ENCODE measurements at regions not wholly inside any gene's neighbourhood (a gene's known extent, or its start where the extent isn't known, plus 50 kb on each side); places are given as distances from the start of the nearest gene placed in this dataset.

- no peaks in the 10 kb centered on the region for H4K20me1 ChIP-seq (ENCODE audit: control insufficient read depth, insufficient read depth, low read length, poor library complexity, severe bottlenecking)
- Mint-ChIP-seq H3K4me1 (no peaks in the 10 kb centered on the region), H3K27ac (no peak overlapping the region), H3K4me3 (no peak overlapping the region), H3K9me3 (ENCODE audit: insufficient read depth) (no peaks in the 10 kb centered on the region), H3K27me3 (peaks cover 34% of the 10 kb centered on the region)
- H3K36me3 ChIP-seq (replicated peaks in 1 of 2; ENCODE audit: control extremely low read depth in 1 of 2, control insufficient read depth in 1 of 2, extremely low read depth in 1 of 2, insufficient read depth in 2 of 2, low read length in 1 of 2): no peaks in the 10 kb centered on the region
- intact Hi-C loops (cut with micrococcal nuclease): no loop called here
- ChIA-PET POLR2A (no interaction called here), CTCF (no interaction called here)
- H3K9me3 ChIP-seq (ENCODE audit: control extremely low read depth in 1 of 3, control insufficient read depth in 2 of 3, insufficient read depth in 1 of 3, low read length in 2 of 3): no peaks in the 10 kb centered on the region
- ATAC-seq (ENCODE audit: low read depth) (no peak), DNase-seq (no peak)
- no peak overlapping the region for H3K4me2 ChIP-seq (replicated peaks; ENCODE audit: low read depth, low read length, poor library complexity, severe bottlenecking)
- WGBS (ENCODE audit: insufficient coverage): no CpG with 5 or more reads among the region's 2 CpGs
- TF ChIP-seq EZH2 (IDR thresholded peaks at IDR 0.05; ENCODE audit: borderline replicate concordance, insufficient read depth, low read depth, low read length, poor library complexity, severe bottlenecking) (no peak), CTCF (IDR thresholded peaks at IDR 0.05) (no peak)
- no peak overlapping the region for H2AFZ ChIP-seq (ENCODE audit: insufficient read depth, low read depth, low read length, poor library complexity, severe bottlenecking)
- no peaks in the 10 kb centered on the region for H3K4me1 ChIP-seq (ENCODE audit: control insufficient read depth in 2 of 2, insufficient read depth in 2 of 2, low read length in 2 of 2)
- no peak overlapping the region for H3K9ac ChIP-seq (ENCODE audit: low read length)
- H3K4me3 ChIP-seq (ENCODE audit: control extremely low read depth in 1 of 5, extremely low read depth in 1 of 5, insufficient read depth in 1 of 5, low read depth in 2 of 5, low read length in 4 of 5): no peak overlapping the region
- H3K27ac ChIP-seq (ENCODE audit: low read length in 2 of 2): no peak overlapping the region
- peaks cover 0 to 6% (median 2%) of the 10 kb centered on the region in 4 experiments for H3K27me3 ChIP-seq (replicated peaks in 1 of 4; ENCODE audit: control extremely low read depth in 1 of 4, control insufficient read depth in 3 of 4, insufficient read depth in 4 of 4, low read length in 3 of 4)
- no peaks in the 10 kb centered on the region for H3K79me2 ChIP-seq (ENCODE audit: control insufficient read depth, insufficient read depth, low read length)
Observed at GRCh38 chr10:78349911-78350663, 316.4 kb downstream of the RPS24 start.

- 87% methylated on average over 6 of the region's 6 CpGs for WGBS (ENCODE audit: insufficient coverage)
Observed at GRCh38 chr10:78351283-78351682, 317.6 kb downstream of the RPS24 start.

More at GRCh38 chr10:78351283-78351682, 317.6 kb downstream of the RPS24 start:
- Mint-ChIP-seq H3K4me1 (no peaks in the 10 kb centered on the region), H3K27me3 (peaks cover 27% of the 10 kb centered on the region), H3K9me3 (ENCODE audit: insufficient read depth) (no peaks in the 10 kb centered on the region), H3K4me3 (no peak overlapping the region), H3K27ac (no peak overlapping the region)
- Histone ChIP-seq H3K27me3 (replicated peaks in 1 of 4; ENCODE audit: control extremely low read depth in 1 of 4, control insufficient read depth in 3 of 4, insufficient read depth in 4 of 4, low read length in 3 of 4) (peaks cover 0 to 6% (median 2%) of the 10 kb centered on the region in 4 experiments), H3K4me2 (replicated peaks; ENCODE audit: low read depth, low read length, poor library complexity, severe bottlenecking) (no peak overlapping the region), H3K4me1 (ENCODE audit: control insufficient read depth in 2 of 2, insufficient read depth in 2 of 2, low read length in 2 of 2) (no peaks in the 10 kb centered on the region), H3K9me3 (ENCODE audit: control extremely low read depth in 1 of 3, control insufficient read depth in 2 of 3, insufficient read depth in 1 of 3, low read length in 2 of 3) (no peaks in the 10 kb centered on the region), H3K9ac (ENCODE audit: low read length) (no peak overlapping the region), H2AFZ (ENCODE audit: insufficient read depth, low read depth, low read length, poor library complexity, severe bottlenecking) (no peak overlapping the region), H3K36me3 (replicated peaks in 1 of 2; ENCODE audit: control extremely low read depth in 1 of 2, control insufficient read depth in 1 of 2, extremely low read depth in 1 of 2, insufficient read depth in 2 of 2, low read length in 1 of 2) (no peaks in the 10 kb centered on the region), H3K27ac (ENCODE audit: low read length in 2 of 2) (no peak overlapping the region), H3K4me3 (ENCODE audit: control extremely low read depth in 1 of 5, extremely low read depth in 1 of 5, insufficient read depth in 1 of 5, low read depth in 2 of 5, low read length in 4 of 5) (no peak overlapping the region), H3K79me2 (ENCODE audit: control insufficient read depth, insufficient read depth, low read length) (no peaks in the 10 kb centered on the region), H4K20me1 (ENCODE audit: control insufficient read depth, insufficient read depth, low read length, poor library complexity, severe bottlenecking) (no peaks in the 10 kb centered on the region)
- intact Hi-C loops (cut with micrococcal nuclease): no loop called here
- ATAC-seq (ENCODE audit: low read depth) (no peak), DNase-seq (no peak)
- ChIA-PET CTCF (interaction anchor here (0.9 kb wide), 1 partner anchor 75 kb away, joined by 3 read pairs; no protein-coding TSS in a partner anchor), POLR2A (no interaction called here)
- TF ChIP-seq EZH2 (IDR thresholded peaks at IDR 0.05; ENCODE audit: borderline replicate concordance, insufficient read depth, low read depth, low read length, poor library complexity, severe bottlenecking): no peak
- no peak for TF ChIP-seq CTCF (IDR thresholded peaks at IDR 0.05)
